ENCODE measurements at regions not wholly inside any gene's neighbourhood (a gene's known extent, or its start where the extent isn't known, plus 50 kb on each side); places are given as distances from the start of the nearest gene placed in this dataset.

DNA sequence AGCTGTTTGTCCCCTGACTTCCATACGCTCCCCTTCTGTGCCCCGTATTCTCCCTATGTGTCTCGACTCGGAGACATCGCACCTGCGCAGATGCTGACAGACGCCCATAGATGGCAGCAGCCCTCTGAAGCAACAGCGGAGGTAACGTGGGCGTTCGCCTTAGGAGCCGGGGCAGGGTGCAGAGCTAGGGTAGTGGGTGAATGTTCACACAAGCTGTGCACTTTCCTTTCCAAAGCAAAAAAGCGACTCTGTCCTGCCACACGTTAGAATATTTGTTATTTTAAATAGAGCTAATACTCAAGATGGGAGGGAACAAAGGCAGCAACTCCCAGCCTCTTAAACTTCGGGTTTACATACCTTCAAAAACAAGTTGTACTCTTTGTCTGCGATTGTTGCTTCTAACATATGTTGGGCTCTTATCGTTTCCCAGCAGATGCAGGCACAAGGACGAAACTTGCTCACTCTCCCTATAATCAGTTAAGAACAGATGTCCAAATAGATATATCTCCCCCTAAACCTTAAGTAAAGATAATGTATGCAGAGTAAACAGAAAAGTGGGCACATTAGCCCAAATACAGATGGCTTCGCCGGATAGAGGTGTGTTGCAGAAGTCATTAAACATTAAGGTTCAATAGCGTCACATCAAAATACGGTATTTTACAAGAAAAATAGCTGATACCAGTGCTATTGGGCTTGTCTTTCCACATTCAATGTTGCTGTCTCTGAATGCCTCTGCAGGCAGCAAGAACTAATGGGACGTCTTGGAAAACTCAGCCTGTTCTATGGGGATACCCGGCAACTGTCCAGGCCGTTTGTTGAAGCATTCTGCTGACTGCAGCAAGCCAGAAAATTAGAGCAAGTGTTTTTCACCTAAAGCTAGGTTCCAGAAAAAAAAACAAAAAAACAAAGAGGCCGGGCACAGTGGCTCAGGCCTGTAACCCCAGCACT is 340.3 kb upstream of the PRKCQ start:
- DNase-seq: peak; percentile 83

GRCh38 chr10:6919077-6919476 is 339.0 kb upstream of the PRKCQ start:
- no peak for DNase-seq

DNA sequence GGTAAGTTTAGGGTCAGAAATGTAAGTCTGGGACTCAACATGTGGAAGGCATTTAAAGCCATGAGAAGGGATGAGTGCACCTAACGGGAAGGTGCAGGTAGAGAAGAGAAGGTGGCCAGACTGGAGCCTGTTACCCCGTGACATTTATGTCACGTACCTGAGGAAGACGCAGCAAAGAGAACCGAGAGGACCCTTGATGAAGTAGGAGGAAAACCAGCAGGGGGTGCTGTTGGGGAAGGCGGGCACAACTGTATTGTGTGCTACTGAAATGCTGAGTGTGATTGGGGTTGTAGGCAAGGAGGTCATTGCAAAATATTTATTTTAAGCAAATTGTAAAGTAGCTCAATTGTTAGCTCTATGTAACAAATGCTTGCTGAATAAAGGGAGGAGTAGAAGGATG is 338.2 kb upstream of the PRKCQ start:
- DNase-seq: peak; percentile 75

- no peak for DNase-seq
Measured at GRCh38 chr10:6917125-6917524, 337.0 kb upstream of the PRKCQ start.

- no peak for DNase-seq
Measured at GRCh38 chr10:6916601-6917000, 336.5 kb upstream of the PRKCQ start.

GRCh38 chr10:6915307-6915706 is 335.2 kb upstream of the PRKCQ start:
- no peak for DNase-seq

DNA sequence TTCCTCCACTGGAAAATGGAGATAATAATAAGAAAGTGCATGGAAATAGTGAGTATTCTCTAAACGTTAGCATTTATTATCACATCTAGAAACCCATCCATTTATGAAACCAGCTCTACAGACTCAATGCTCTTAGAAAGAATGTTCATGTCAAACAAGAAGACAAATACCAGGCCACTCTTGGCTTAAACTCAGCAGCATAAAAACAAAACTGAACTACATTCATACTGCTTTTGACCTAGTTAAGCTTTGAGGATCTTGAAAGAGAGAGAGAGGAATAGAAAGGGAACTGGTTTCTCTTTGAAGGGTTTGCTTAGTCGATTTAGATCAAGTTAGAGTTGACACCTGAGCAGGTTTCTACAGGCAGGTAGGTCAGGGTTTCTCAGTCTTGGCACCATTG is 332.9 kb upstream of the PRKCQ start:
- DNase-seq: no peak

DNA sequence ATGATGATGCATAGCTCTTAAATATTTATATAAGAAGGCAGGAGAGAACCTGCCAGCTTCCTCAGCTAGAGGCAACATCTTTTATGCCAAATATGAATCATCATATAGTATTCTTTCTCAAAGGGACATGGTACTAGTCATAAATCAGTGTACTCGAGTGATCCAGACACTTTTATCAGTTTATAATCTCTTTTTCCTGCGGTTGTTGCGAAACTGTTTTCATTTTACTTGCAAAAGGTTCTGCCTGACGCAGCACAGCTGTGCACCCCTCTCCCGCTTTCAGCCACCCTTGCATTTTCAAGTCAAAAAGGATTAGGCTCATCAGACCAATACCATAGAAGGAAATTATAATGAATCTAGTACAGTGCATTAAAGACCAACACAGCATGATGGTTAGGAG is 332.3 kb upstream of the PRKCQ start:
- no peak for DNase-seq

DNA sequence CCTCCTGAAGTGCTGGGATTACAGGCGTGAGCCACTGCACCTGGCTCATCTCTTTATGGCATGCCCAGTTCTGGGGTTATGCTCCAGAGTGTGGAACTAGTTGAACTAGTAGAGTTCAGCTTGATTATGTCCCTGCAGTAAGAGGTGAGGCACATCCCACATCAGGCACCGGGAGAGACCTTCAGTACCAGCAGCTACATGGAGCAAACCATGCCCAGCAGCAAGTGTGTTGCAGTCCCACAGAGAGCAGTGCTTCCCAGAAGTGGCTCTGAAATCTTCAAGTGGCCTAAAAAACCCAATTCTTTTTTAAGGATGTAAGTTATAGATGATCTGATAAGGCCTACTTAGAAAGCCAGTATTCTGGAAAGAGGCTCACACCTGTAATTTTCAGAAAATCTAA is 331.9 kb upstream of the PRKCQ start:
- no peak for DNase-seq

- DNase-seq: no peak
Measured at GRCh38 chr10:6909905-6910560, 330.0 kb upstream of the PRKCQ start.

GRCh38 chr10:6907877-6908530 is 327.9 kb upstream of the PRKCQ start:
- DNase-seq: no peak

DNA sequence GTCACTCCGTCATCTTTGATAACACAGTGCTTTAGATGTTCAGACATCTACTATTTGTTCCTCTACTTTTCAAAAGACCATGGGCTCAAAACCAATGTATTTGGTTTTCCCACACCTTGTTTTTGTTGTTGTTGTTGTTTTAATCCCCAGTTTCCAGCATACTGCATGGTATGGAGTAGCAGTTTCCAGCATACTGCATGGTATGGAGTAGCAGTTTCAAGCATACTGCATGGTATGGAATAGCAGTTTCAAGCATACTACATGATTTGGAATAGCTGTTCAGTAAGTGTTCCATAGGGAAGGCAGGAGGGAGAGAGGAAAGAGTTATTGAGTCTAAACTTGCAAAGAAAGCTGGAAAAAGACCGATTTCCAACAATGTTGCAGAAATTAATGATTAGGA is 314.3 kb upstream of the PRKCQ start:
- no peak for DNase-seq

GRCh38 chr10:6892864-6893263 is 312.8 kb upstream of the PRKCQ start:
- DNase-seq: no peak

GRCh38 chr10:6891924-6892323 is 311.8 kb upstream of the PRKCQ start:
- DNase-seq: no peak

- no peak for DNase-seq
Measured at GRCh38 chr10:6889718-6890117, 309.6 kb upstream of the PRKCQ start.

DNA sequence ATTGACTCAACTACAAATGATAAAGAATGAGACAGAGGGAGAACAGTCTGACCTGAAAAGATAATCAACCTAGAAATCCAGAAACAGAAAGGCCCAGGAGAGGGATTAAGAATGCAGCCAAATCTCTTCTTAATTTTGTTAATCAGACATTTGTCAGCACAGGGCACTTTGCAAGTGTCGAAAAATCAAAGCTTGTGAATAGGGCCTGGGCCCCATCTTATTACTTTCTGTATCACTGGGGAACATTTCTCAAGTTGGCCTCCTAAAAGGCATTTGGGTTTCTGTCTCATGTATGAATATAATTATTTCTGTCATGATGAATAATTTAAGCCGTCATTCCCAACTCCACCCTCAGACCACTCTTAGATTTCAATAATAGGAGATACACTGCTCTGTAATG is 308.4 kb upstream of the PRKCQ start:
- no peak for DNase-seq

DNA sequence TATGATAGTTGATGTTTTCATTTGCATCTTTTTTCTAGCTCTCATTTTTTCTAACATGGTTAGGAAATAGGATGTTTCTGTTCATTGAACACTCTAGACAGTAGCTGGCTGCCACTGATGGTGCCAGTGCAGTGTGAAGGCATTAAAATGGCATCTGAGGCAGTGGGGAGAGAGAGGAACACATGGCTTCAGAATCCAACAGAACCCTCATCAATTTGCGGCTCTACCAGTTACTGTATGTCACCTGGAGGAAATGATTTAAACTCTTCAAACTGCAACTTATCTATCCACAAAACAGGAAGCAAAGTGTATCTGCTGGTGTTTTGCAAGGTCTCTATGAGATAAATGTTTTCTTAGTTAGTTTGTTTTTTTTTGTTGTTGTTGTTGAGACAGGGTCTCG is 305.2 kb upstream of the PRKCQ start:
- no peak for DNase-seq

GRCh38 chr10:6881987-6882386 is 301.9 kb upstream of the PRKCQ start:
- no peak for DNase-seq

DNA sequence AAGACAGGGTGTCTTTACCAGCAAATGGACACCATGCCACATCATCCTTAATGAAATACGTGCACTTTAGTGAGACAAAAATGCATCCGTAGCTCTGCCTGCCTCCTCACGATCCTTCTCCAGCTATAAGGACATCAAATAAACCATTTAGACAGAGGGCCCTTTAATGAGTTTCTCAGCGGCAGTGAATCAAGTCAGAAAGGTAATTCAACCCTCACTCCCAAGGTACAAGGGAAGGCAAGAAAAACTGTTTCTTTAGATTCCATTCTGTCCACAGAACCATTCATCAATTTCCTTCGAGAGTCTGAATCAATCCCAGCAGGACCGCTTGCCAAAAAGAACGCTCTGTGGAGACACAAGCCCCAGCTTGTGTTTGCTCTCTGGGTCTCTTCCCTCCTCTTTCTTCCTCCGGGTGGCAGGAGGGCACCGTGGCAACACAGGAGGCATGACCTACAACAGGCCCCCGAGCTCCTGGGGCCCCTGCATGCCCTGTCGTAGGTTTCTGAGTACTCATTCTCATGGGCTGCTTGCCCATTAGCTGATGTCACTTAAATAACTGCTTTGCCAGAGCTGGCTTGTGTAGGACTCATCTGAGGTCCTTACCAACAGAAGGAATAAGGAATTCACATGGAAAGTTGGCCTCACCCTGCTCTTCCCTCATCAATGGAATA is 297.8 kb upstream of the PRKCQ start:
- DNase-seq: no peak

- no peak for DNase-seq
Measured at GRCh38 chr10:6877336-6877721, 297.3 kb upstream of the PRKCQ start.

DNA sequence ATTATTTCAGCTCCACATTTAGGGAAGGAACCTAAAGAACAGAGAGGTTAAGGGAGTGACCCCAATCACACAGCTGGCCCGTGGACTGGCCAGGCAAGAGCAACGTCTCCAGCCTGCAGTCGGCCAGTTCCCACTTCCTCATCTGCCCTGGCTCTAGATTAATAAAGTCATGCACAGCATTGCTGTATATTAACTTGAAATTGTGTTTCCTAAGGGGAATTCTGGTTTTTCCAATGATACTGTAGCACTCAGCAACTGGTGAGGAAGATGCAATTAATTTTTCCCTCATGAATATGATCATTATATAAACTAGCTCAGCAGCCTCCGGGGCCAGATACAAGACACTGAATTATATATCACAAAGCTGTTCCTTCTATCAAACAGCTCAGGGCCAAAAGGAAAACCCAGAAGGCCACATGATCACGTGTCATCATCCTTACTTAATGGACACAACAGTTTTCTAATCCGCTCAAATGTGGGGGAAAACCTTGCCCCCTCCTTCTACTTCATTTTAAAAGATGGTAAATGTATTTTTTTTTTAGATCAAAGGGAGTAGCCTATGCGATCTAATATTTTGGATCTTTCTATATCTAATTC is 295.3 kb upstream of the PRKCQ start:
- no peak for DNase-seq

DNA sequence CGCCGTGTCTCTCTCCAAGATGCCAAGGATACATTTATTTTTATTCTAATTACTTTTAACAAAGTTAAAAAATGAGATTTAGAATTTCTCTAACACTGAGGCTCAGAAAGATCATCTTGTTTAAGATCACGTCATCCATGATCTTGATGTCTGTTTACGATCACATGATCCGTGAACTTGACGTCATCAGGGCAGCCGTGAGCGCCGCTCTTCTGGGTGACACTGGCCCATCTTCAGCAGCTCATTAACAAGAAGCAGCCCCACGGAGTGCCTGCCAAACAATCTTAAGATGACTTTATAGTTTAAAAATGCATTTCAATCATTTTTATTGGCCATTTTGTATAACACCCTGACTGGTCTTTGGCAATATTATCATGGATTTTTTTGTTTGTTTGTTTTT is 291.1 kb upstream of the PRKCQ start:
- DNase-seq: no peak

Measured in stimulated activated CD4-positive, alpha-beta T cell treated with anti-CD3 and anti-CD28 coated beads, Interleukin-4, amount 100 ng/mL, for 1 hour (primary cell).